GM18870 (cell line): ENCODE measurements at regions not wholly inside any gene's neighbourhood (a gene's known extent, or its start where the extent isn't known, plus 50 kb on each side); places are given as distances from the start of the nearest gene placed in this dataset.

Experiments
- ATAC-seq: cut with Tn5 transposase; IDR thresholded peaks from one replicate; pipeline ENCODE4 v1.9.1; 2021; ENCODE audit warnings: moderate library complexity; ENCODE audit not compliant: unreplicated experiment

GRCh38 chr18:67242001-67242400, 274.5 kb downstream of the DSEL start:
- no peak for ATAC-seq

GRCh38 chr18:67241299-67241698, 275.2 kb downstream of the DSEL start:
- ATAC-seq = no peak

GRCh38 chr18:67239826-67240225, 276.7 kb downstream of the DSEL start:
- ATAC-seq = no peak

- ATAC-seq = no peak
Measured at GRCh38 chr18:67232991-67233390, 283.5 kb downstream of the DSEL start.

GRCh38 chr18:67232406-67232805, 284.1 kb downstream of the DSEL start:
- no peak for ATAC-seq

GRCh38 chr18:67222887-67223286, 293.6 kb downstream of the DSEL start:
- ATAC-seq = no peak

GRCh38 chr18:67219821-67220220, 296.7 kb downstream of the DSEL start:
- ATAC-seq = no peak

GRCh38 chr18:67218556-67218955, 298.0 kb downstream of the DSEL start:
- ATAC-seq = no peak

- peak; percentile 94 for ATAC-seq
Measured at GRCh38 chr18:67217551-67218166, 298.9 kb downstream of the DSEL start.

GRCh38 chr18:67216846-67217245, 299.7 kb downstream of the DSEL start:
- no peak for ATAC-seq

GRCh38 chr18:67215686-67216085, 300.8 kb downstream of the DSEL start:
- no peak for ATAC-seq

- no peak for ATAC-seq
Measured at GRCh38 chr18:67211646-67212045, 304.9 kb downstream of the DSEL start.

GRCh38 chr18:67200665-67201064, 315.9 kb downstream of the DSEL start:
- no peak for ATAC-seq

GRCh38 chr18:67199993-67200617, 316.4 kb downstream of the DSEL start:
- ATAC-seq = peak; percentile 96

- no peak for ATAC-seq
Measured at GRCh38 chr18:67194886-67195285, 321.6 kb downstream of the DSEL start.

GRCh38 chr18:67192535-67192934, 324.0 kb downstream of the DSEL start:
- no peak for ATAC-seq

- no peak for ATAC-seq
Measured at GRCh38 chr18:67183398-67183797, 333.1 kb downstream of the DSEL start.

- ATAC-seq = no peak
Measured at GRCh38 chr18:67179726-67180125, 336.8 kb downstream of the DSEL start.

- ATAC-seq = no peak
Measured at GRCh38 chr18:67159662-67160061, 356.9 kb downstream of the DSEL start.

GRCh38 chr18:67154979-67155378, 361.5 kb downstream of the DSEL start:
- ATAC-seq = no peak

GRCh38 chr18:67151366-67151765, 365.2 kb downstream of the DSEL start:
- no peak for ATAC-seq

GRCh38 chr18:67145586-67146292, 370.8 kb downstream of the DSEL start:
- no peak for ATAC-seq
